GM23338 (cell line): ENCODE measurements at regions not wholly inside any gene's neighbourhood (a gene's known extent, or its start where the extent isn't known, plus 50 kb on each side); places are given as distances from the start of the nearest gene placed in this dataset.

Source experiments
- ATAC-seq: fragments of 200-7000 bp; cut with Tn5 transposase; 3 replicates; pipeline ENCODE4 v1.9.1; 2020
- DNase-seq: peaks from one replicate; pipeline ENCODE4 v3.0.0-alpha.2; 2015; ENCODE audit warnings: low spot score
- H2AFZ ChIP-seq: fragments of 200-600 bp; sonication (generic); 2 replicates; pipeline ENCODE4 v1.8.0; 2016; ENCODE audit warnings: antibody characterized with exemption, mild to moderate bottlenecking, moderate library complexity
- H3F3A ChIP-seq: fragments of 200-600 bp; sonication (generic); replicated peaks from 2 replicates; pipeline ENCODE4 v1.8.0; 2017; ENCODE audit warnings: antibody characterized with exemption, mixed run types, low read depth
- H3K27ac ChIP-seq: fragments of 200-600 bp; sonication (generic); 2 replicates; pipeline ENCODE4 v1.6.1; 2016; ENCODE audit warnings: low read depth
- H3K27me3 ChIP-seq: fragments of 200-600 bp; sonication (generic); 2 replicates; pipeline ENCODE4 v1.8.0; 2016; ENCODE audit warnings: mild to moderate bottlenecking, mixed run types, moderate library complexity; ENCODE audit not compliant: insufficient read depth
- H3K36me3 ChIP-seq: fragments of 200-600 bp; sonication (generic); 2 replicates; pipeline ENCODE4 v1.8.0; 2016; ENCODE audit warnings: mild to moderate bottlenecking; ENCODE audit not compliant: insufficient read depth
- H3K4me1 ChIP-seq: fragments of 200-600 bp; sonication (generic); 2 replicates; pipeline ENCODE4 v1.8.0; 2016; ENCODE audit warnings: mild to moderate bottlenecking, moderate library complexity; ENCODE audit not compliant: insufficient read depth
- H3K4me2 ChIP-seq: fragments of 200-600 bp; sonication (generic); 2 replicates; pipeline ENCODE4 v1.7.1; 2017; ENCODE audit warnings: mixed run types
- H3K4me3 ChIP-seq: fragments of 200-600 bp; sonication (generic); 2 replicates; pipeline ENCODE4 v1.6.1; 2016; ENCODE audit warnings: mixed run types
- H3K79me2 ChIP-seq: fragments of 200-600 bp; sonication (generic); replicated peaks from 2 replicates; pipeline ENCODE4 v1.8.0; 2017; ENCODE audit warnings: mild to moderate bottlenecking; ENCODE audit not compliant: insufficient read depth
- H3K9me2 ChIP-seq: fragments of 200-600 bp; sonication (generic); 2 replicates; pipeline ENCODE4 v1.8.0; 2017; ENCODE audit not compliant: insufficient read depth
- H4K20me1 ChIP-seq: fragments of 200-600 bp; sonication (generic); replicated peaks from 2 replicates; pipeline ENCODE4 v1.8.0; 2017; ENCODE audit warnings: mild to moderate bottlenecking; ENCODE audit not compliant: insufficient read depth
- H3K27ac Mint-ChIP-seq: 2 replicates; pipeline ENCODE4 v1.8.0; 2020; ENCODE audit warnings: inconsistent platforms, mild to moderate bottlenecking, moderate library complexity, mixed read lengths
- H3K27me3 Mint-ChIP-seq: 3 replicates; pipeline ENCODE4 v1.8.0; 2022; ENCODE audit warnings: low read depth, mild to moderate bottlenecking, moderate library complexity, mixed read lengths, inconsistent platforms; ENCODE audit not compliant: insufficient read depth, poor library complexity
- H3K36me3 Mint-ChIP-seq: 3 replicates; pipeline ENCODE4 v1.8.0; 2021; ENCODE audit warnings: low read depth, mild to moderate bottlenecking, inconsistent platforms, moderate library complexity, mixed read lengths
- H3K4me1 Mint-ChIP-seq: 3 replicates; pipeline ENCODE4 v1.8.0; 2020; ENCODE audit warnings: mild to moderate bottlenecking, inconsistent platforms, mixed read lengths
- H3K4me3 Mint-ChIP-seq: 3 replicates; pipeline ENCODE4 v1.8.0; 2021; ENCODE audit warnings: moderate library complexity, mild to moderate bottlenecking, inconsistent platforms, mixed read lengths
- H3K9me3 Mint-ChIP-seq: 3 replicates; pipeline ENCODE4 v1.8.0; 2020; ENCODE audit warnings: moderate library complexity, mild to moderate bottlenecking, inconsistent platforms, mixed read lengths
- CREB1 ChIP-seq: fragments of 250-450 bp; sonication (Bioruptor Pico); IDR thresholded peaks from 2 replicates; pipeline ENCODE4 v1.5.0; 2020; ENCODE audit warnings: low read depth, mild to moderate bottlenecking, moderate library complexity
- EZH2phosphoT487 ChIP-seq: fragments of 200-600 bp; sonication (generic); IDR thresholded peaks from one replicate; pipeline ENCODE4 v1.8.1; 2018; ENCODE audit warnings: antibody characterized with exemption; ENCODE audit not compliant: unreplicated experiment
- STAT1 ChIP-seq: IDR thresholded peaks from one replicate; pipeline ENCODE4 v1.6.1; 2016; ENCODE audit warnings: antibody characterized with exemption; ENCODE audit not compliant: unreplicated experiment
- ZNF331 ChIP-seq: fragments of 250-450 bp; sonication (Bioruptor Pico); IDR thresholded peaks from 2 replicates; pipeline ENCODE4 v1.5.0; 2020; ENCODE audit warnings: low read depth, mild to moderate bottlenecking, moderate library complexity
- ZNF462 ChIP-seq: fragments of 250-450 bp; sonication (Bioruptor Pico); IDR thresholded peaks from 2 replicates; pipeline ENCODE4 v1.5.0; 2020; ENCODE audit warnings: mild to moderate bottlenecking, moderate library complexity
- TF ChIP-seq, protein P1 (sequence below), 2 experiments: fragments of 200-600 bp in 1 of 2; sonication (generic) in 1 of 2; conservative IDR thresholded peaks; 2 replicates each; pipeline versions ENCODE4 v1.5.1 to v1.6.1; 2016 to 2017; ENCODE audit warnings: antibody characterized with exemption in 2 of 2, low read depth in 2 of 2, mild to moderate bottlenecking in 2 of 2, moderate library complexity in 1 of 2

- Mint-ChIP-seq H3K27ac (no peak overlapping the region; the same call in 1 of the 2 replicates), H3K36me3 (no peaks in the 10 kb centered on the region), H3K27me3 (no peaks in the 10 kb centered on the region), H3K4me1 (peaks cover 5% of the 10 kb centered on the region; the same call in 1 of the 3 replicates), H3K9me3 (no peaks in the 10 kb centered on the region), H3K4me3 (no peak overlapping the region)
- H4K20me1 ChIP-seq = no peaks in the 10 kb centered on the region
- no peaks in the 10 kb centered on the region for H3K79me2 ChIP-seq
- H2AFZ ChIP-seq = no peak overlapping the region; the same call in 1 of the 2 replicates
- H3K27me3 ChIP-seq = no peaks in the 10 kb centered on the region
- DNase-seq (no peak), ATAC-seq (no peak)
- no peak overlapping the region for H3K4me3 ChIP-seq
- TF ChIP-seq ZNF462 (CRISPR knock-in tag) (no peak), EZH2phosphoT487 (no peak), STAT1 (no peak), ZNF331 (CRISPR knock-in tag) (no peak)
- no peak overlapping the region for H3K4me2 ChIP-seq
- no peaks in the 10 kb centered on the region for H3K4me1 ChIP-seq
- no peaks in the 10 kb centered on the region for H3K36me3 ChIP-seq
- H3K9me2 ChIP-seq = no peaks in the 10 kb centered on the region
- no peaks in the 10 kb centered on the region for H3F3A ChIP-seq
- H3K27ac ChIP-seq = no peak overlapping the region
These were observed 184.5 kb downstream of the KIT start for GRCh38 chr4:54842226-54842625.

- Histone ChIP-seq H4K20me1 (no peaks in the 10 kb centered on the region), H3K4me1 (no peaks in the 10 kb centered on the region), H3K27ac (no peak overlapping the region), H2AFZ (no peak overlapping the region), H3K27me3 (no peaks in the 10 kb centered on the region), H3K4me3 (no peak overlapping the region), H3K36me3 (no peaks in the 10 kb centered on the region), H3F3A (no peaks in the 10 kb centered on the region), H3K4me2 (no peak overlapping the region), H3K9me2 (no peaks in the 10 kb centered on the region), H3K79me2 (no peaks in the 10 kb centered on the region)
- no peak for TF ChIP-seq CREB1 (CRISPR knock-in tag)
- TF ChIP-seq, protein P1, sequence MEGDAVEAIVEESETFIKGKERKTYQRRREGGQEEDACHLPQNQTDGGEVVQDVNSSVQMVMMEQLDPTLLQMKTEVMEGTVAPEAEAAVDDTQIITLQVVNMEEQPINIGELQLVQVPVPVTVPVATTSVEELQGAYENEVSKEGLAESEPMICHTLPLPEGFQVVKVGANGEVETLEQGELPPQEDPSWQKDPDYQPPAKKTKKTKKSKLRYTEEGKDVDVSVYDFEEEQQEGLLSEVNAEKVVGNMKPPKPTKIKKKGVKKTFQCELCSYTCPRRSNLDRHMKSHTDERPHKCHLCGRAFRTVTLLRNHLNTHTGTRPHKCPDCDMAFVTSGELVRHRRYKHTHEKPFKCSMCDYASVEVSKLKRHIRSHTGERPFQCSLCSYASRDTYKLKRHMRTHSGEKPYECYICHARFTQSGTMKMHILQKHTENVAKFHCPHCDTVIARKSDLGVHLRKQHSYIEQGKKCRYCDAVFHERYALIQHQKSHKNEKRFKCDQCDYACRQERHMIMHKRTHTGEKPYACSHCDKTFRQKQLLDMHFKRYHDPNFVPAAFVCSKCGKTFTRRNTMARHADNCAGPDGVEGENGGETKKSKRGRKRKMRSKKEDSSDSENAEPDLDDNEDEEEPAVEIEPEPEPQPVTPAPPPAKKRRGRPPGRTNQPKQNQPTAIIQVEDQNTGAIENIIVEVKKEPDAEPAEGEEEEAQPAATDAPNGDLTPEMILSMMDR (conservative IDR thresholded peaks at IDR 0.05; ENCODE audit: low read depth in 2 of 2) = peak; percentile 33 to 59
- ATAC-seq (peak; percentile 49), DNase-seq (no peak)
- Mint-ChIP-seq H3K4me3 (no peak overlapping the region), H3K36me3 (no peaks in the 10 kb centered on the region), H3K27me3 (no peaks in the 10 kb centered on the region), H3K9me3 (no peaks in the 10 kb centered on the region), H3K4me1 (peaks cover 5% of the 10 kb centered on the region; the same call in 1 of the 3 replicates), H3K27ac (no peak overlapping the region)
These were observed 183.4 kb downstream of the KIT start for GRCh38 chr4:54840992-54841768.
